ENCODE measurements at regions not wholly inside any gene's neighbourhood (a gene's known extent, or its start where the extent isn't known, plus 50 kb on each side); places are given as distances from the start of the nearest gene placed in this dataset.

GRCh38 chr9:99478469-99479027 is 256.5 kb downstream of the SEC61B start:
- CTCF ChIA-PET, result no interaction called here

GRCh38 chr9:99479929-99480328 is 257.8 kb downstream of the SEC61B start:
- no peaks in the 10 kb centered on the region for H3K4me1 Mint-ChIP-seq (ENCODE audit: low read depth, unreplicated experiment)
- BruUV-seq (replicated peaks), result no TSS peak

More at GRCh38 chr9:99478469-99479027, 256.5 kb downstream of the SEC61B start:
- no peak overlapping the region for H3K4me3 Mint-ChIP-seq (ENCODE audit: low read depth, unreplicated experiment)
- no peaks in the 10 kb centered on the region for H3K36me3 Mint-ChIP-seq (ENCODE audit: insufficient read depth, unreplicated experiment)
- H3K4me1 Mint-ChIP-seq (ENCODE audit: low read depth, unreplicated experiment), result no peaks in the 10 kb centered on the region
- no TSS peak for BruUV-seq (replicated peaks)
- no peaks in the 10 kb centered on the region for H3K9me3 Mint-ChIP-seq (ENCODE audit: low read depth, unreplicated experiment)
- no peak overlapping the region for H3K27ac Mint-ChIP-seq (ENCODE audit: unreplicated experiment)
- intact Hi-C loops (cut with micrococcal nuclease; ENCODE audit: unreplicated experiment), result no loop called here
- TF ChIP-seq CTCF (IDR thresholded peaks at IDR 0.05; ENCODE audit: unreplicated experiment), result no peak
- no peak for DNase-seq
- peaks cover 27% of the 10 kb centered on the region for H3K27me3 Mint-ChIP-seq (ENCODE audit: unreplicated experiment)

GRCh38 chr9:99485459-99485858 is 263.4 kb downstream of the SEC61B start:
- Mint-ChIP-seq H3K9me3 (ENCODE audit: low read depth, unreplicated experiment) (no peaks in the 10 kb centered on the region), H3K27ac (ENCODE audit: unreplicated experiment) (no peak overlapping the region), H3K4me3 (ENCODE audit: low read depth, unreplicated experiment) (no peak overlapping the region), H3K27me3 (ENCODE audit: unreplicated experiment) (peaks cover 69% of the 10 kb centered on the region), H3K36me3 (ENCODE audit: insufficient read depth, unreplicated experiment) (no peaks in the 10 kb centered on the region), H3K4me1 (ENCODE audit: low read depth, unreplicated experiment) (no peaks in the 10 kb centered on the region)
- CTCF ChIA-PET, result no interaction called here
- TF ChIP-seq CTCF (IDR thresholded peaks at IDR 0.05; ENCODE audit: unreplicated experiment), result no peak
- no peak for DNase-seq
- intact Hi-C loops (cut with micrococcal nuclease; ENCODE audit: unreplicated experiment), result no loop called here
- BruUV-seq (replicated peaks), result no TSS peak

More at GRCh38 chr9:99479929-99480328, 257.8 kb downstream of the SEC61B start:
- H3K27me3 Mint-ChIP-seq (ENCODE audit: unreplicated experiment), result peaks cover 31% of the 10 kb centered on the region
- no peak overlapping the region for H3K4me3 Mint-ChIP-seq (ENCODE audit: low read depth, unreplicated experiment)
- no peak overlapping the region for H3K27ac Mint-ChIP-seq (ENCODE audit: unreplicated experiment)
- no peaks in the 10 kb centered on the region for H3K9me3 Mint-ChIP-seq (ENCODE audit: low read depth, unreplicated experiment)
- DNase-seq, result no peak
- CTCF ChIA-PET, result no interaction called here
- H3K36me3 Mint-ChIP-seq (ENCODE audit: insufficient read depth, unreplicated experiment), result no peaks in the 10 kb centered on the region
- TF ChIP-seq CTCF (IDR thresholded peaks at IDR 0.05; ENCODE audit: unreplicated experiment), result no peak
- intact Hi-C loops (cut with micrococcal nuclease; ENCODE audit: unreplicated experiment), result no loop called here

- no peaks in the 10 kb centered on the region for H3K4me1 Mint-ChIP-seq (ENCODE audit: low read depth, unreplicated experiment)
- no peaks in the 10 kb centered on the region for H3K36me3 Mint-ChIP-seq (ENCODE audit: insufficient read depth, unreplicated experiment)
- DNase-seq, result no peak
- CTCF ChIA-PET, result interaction anchor here (0.6 kb wide), 1 partner anchor 43 kb away, joined by 3 read pairs; no protein-coding TSS in a partner anchor
- BruUV-seq (replicated peaks), result no TSS peak
- no peak for TF ChIP-seq CTCF (IDR thresholded peaks at IDR 0.05; ENCODE audit: unreplicated experiment)
- peaks cover 65% of the 10 kb centered on the region for H3K27me3 Mint-ChIP-seq (ENCODE audit: unreplicated experiment)
- no peak overlapping the region for H3K27ac Mint-ChIP-seq (ENCODE audit: unreplicated experiment)
- no peaks in the 10 kb centered on the region for H3K9me3 Mint-ChIP-seq (ENCODE audit: low read depth, unreplicated experiment)
- no peak overlapping the region for H3K4me3 Mint-ChIP-seq (ENCODE audit: low read depth, unreplicated experiment)
- intact Hi-C loops (cut with micrococcal nuclease; ENCODE audit: unreplicated experiment), result no loop called here
Measured at GRCh38 chr9:99486684-99487083, 264.6 kb downstream of the SEC61B start.
